GM12878 (cell line): ENCODE measurements at regions not wholly inside any gene's neighbourhood (a gene's known extent, or its start where the extent isn't known, plus 50 kb on each side); places are given as distances from the start of the nearest gene placed in this dataset.

ENCODE experiments used
- ATAC-seq: fragments of 200-7000 bp; cut with Tn5 transposase; 3 replicates; pipeline ENCODE4 v1.9.1; 2020; ENCODE audit warnings: mild to moderate bottlenecking, moderate library complexity
- BruUV-seq: library from RNA; stranded (reverse); fragments of 400-500 nt; replicated peaks from 2 replicates; lab custom pipeline; 2021; lab: Mats Ljungman, UMichigan
- CTCF ChIA-PET: fragments of 300-600 bp; sonication (Branson Sonifier 250); formaldehyde crosslinking; extraction: SDS; loops from one replicate; lab custom pipeline; 2021; ENCODE audit warnings: inconsistent platforms; lab: Yijun Ruan, JAX
- POLR2A ChIA-PET: fragments of 350-600 bp; formaldehyde crosslinking; extraction: SDS; loops from one replicate; lab custom pipeline; 2021; ENCODE audit warnings: inconsistent platforms; lab: Charles Lee
- RAD21 ChIA-PET: fragments of 300-600 bp; sonication (Branson Sonifier 250); formaldehyde crosslinking; loops from one replicate; lab custom pipeline; 2023; ENCODE audit warnings: antibody characterized with exemption; ENCODE audit not compliant: unreplicated experiment; lab: Charles Lee
- SMC1A ChIA-PET: fragments of 300-600 bp; sonication (Branson Sonifier 250); formaldehyde crosslinking; loops from one replicate; lab custom pipeline; 2023; ENCODE audit not compliant: unreplicated experiment, uncharacterized antibody; lab: Charles Lee
- DNase-seq: peaks from one replicate; pipeline ENCODE4 v3.0.0-alpha.2; 2011; ENCODE audit warnings: low read depth, low spot score
- FAIRE-seq: peaks from 3 replicates; lab custom pipeline; 2011; peaks lifted over from hg19 to GRCh38; lab: Jason Lieb, UNC
- H2AFZ ChIP-seq: 2 replicates; pipeline ENCODE4 v1.6.0; 2011; ENCODE audit warnings: low read depth, low read length, control low read depth; ENCODE audit not compliant: control insufficient read depth
- H3K27ac ChIP-seq: 2 replicates; pipeline ENCODE4 v1.5.1; 2011; ENCODE audit warnings: control low read depth; ENCODE audit not compliant: control insufficient read depth, insufficient read depth
- H3K27me3 ChIP-seq, 2 experiments: replicated peaks in 1 of 2; 2 replicates each; pipeline versions ENCODE4 v1.6.0 to v1.6.1; 2011; ENCODE audit warnings: low read length in 1 of 2; ENCODE audit not compliant: control insufficient read depth in 2 of 2, insufficient read depth in 2 of 2
- H3K36me3 ChIP-seq, 2 experiments: 2 replicates each; pipeline ENCODE4 v1.5.1; 2011; ENCODE audit warnings: low read length in 1 of 2; ENCODE audit not compliant: control insufficient read depth in 2 of 2, insufficient read depth in 2 of 2
- H3K4me1 ChIP-seq: 2 replicates; pipeline ENCODE4 v1.6.1; 2011; ENCODE audit warnings: mild to moderate bottlenecking, low read length, moderate library complexity, mixed read lengths; ENCODE audit not compliant: control insufficient read depth, insufficient read depth
- H3K4me2 ChIP-seq: 2 replicates; pipeline ENCODE4 v1.6.0; 2011; ENCODE audit warnings: control low read depth; ENCODE audit not compliant: control insufficient read depth, insufficient read depth
- H3K4me3 ChIP-seq: fragments of 200-600 bp; sonication (generic); 2 replicates; pipeline ENCODE4 v1.5.1; 2016
- H3K79me2 ChIP-seq: 2 replicates; pipeline ENCODE4 v1.6.0; 2011; ENCODE audit warnings: low read length; ENCODE audit not compliant: control insufficient read depth, insufficient read depth
- H3K9ac ChIP-seq: 2 replicates; pipeline ENCODE4 v1.8.0; 2011; ENCODE audit warnings: low read length, control low read depth, mixed read lengths; ENCODE audit not compliant: control insufficient read depth, insufficient read depth
- H3K9me3 ChIP-seq: replicated peaks from 3 replicates; pipeline ENCODE4 v1.5.1; 2011; ENCODE audit warnings: mild to moderate bottlenecking, low read length; ENCODE audit not compliant: control insufficient read depth, insufficient read depth
- H4K20me1 ChIP-seq: 2 replicates; pipeline ENCODE4 v1.6.0; 2011; ENCODE audit not compliant: control insufficient read depth, insufficient read depth
- ATF7 ChIP-seq: fragments of 450-650 bp; IDR thresholded peaks from 2 replicates; pipeline ENCODE4 v1.6.1; 2016; ENCODE audit warnings: low read depth, mild to moderate bottlenecking
- BHLHE40 ChIP-seq, 2 experiments: fragments of 450-650 bp in 1 of 2; IDR thresholded peaks; 2 replicates each; pipeline ENCODE4 v1.6.1; 2011 to 2017; ENCODE audit warnings: low read depth in 2 of 2, borderline replicate concordance in 1 of 2, improper control_type of control experiment in 1 of 2, low read length in 1 of 2, mild to moderate bottlenecking in 1 of 2
- CBX3 ChIP-seq: fragments of 200-600 bp; sonication (generic); IDR thresholded peaks from 2 replicates; pipeline ENCODE4 v1.6.1; 2016; ENCODE audit warnings: low read depth, borderline replicate concordance
- CHD1 ChIP-seq: IDR thresholded peaks from 2 replicates; pipeline ENCODE4 v1.6.1; 2012; ENCODE audit warnings: low read depth, low read length, improper control_type of control experiment
- IKZF2 ChIP-seq, 2 experiments: fragments of 450-650 bp; IDR thresholded peaks; 2 replicates each; pipeline ENCODE4 v1.6.1; 2017; ENCODE audit warnings: mild to moderate bottlenecking in 2 of 2, moderate library complexity in 2 of 2
- JUND ChIP-seq: IDR thresholded peaks from 2 replicates; pipeline ENCODE4 v1.6.1; 2012; ENCODE audit warnings: low read depth, mild to moderate bottlenecking, low read length, improper control_type of control experiment, moderate library complexity
- MTA2 ChIP-seq: fragments of 450-650 bp; IDR thresholded peaks from 2 replicates; pipeline ENCODE4 v1.6.1; 2016; ENCODE audit warnings: low read depth, mild to moderate bottlenecking, moderate library complexity
- MXI1 ChIP-seq: fragments of 150-350 bp; IDR thresholded peaks from 2 replicates; pipeline ENCODE4 v1.6.1; 2011; ENCODE audit warnings: low read depth, mild to moderate bottlenecking, inconsistent platforms, low read length, improper control_type of control experiment
- POLR2AphosphoS2 ChIP-seq: IDR thresholded peaks from 2 replicates; pipeline ENCODE4 v1.6.1; 2011; ENCODE audit warnings: low read depth, mild to moderate bottlenecking, low read length, improper control_type of control experiment, moderate library complexity
- RAD51 ChIP-seq: fragments of 450-650 bp; IDR thresholded peaks from 2 replicates; pipeline ENCODE4 v1.6.1; 2016; ENCODE audit warnings: moderate library complexity, mild to moderate bottlenecking, inconsistent platforms
- STAT1 ChIP-seq: fragments of 450-650 bp; conservative IDR thresholded peaks from 2 replicates; pipeline ENCODE4 v1.6.1; 2014; ENCODE audit warnings: antibody characterized with exemption, mild to moderate bottlenecking
- TCF7 ChIP-seq: IDR thresholded peaks from 2 replicates; pipeline ENCODE4 v1.6.1; 2014; ENCODE audit warnings: antibody characterized with exemption, borderline replicate concordance
- ZNF274 ChIP-seq: IDR thresholded peaks from one replicate; pipeline ENCODE4 v1.8.0; 2011; ENCODE audit not compliant: insufficient read length, insufficient read depth
- ZNF687 ChIP-seq: fragments of 450-650 bp; IDR thresholded peaks from 2 replicates; pipeline ENCODE4 v1.6.1; 2017; ENCODE audit warnings: mild to moderate bottlenecking, moderate library complexity
- WGBS: methylation state at CpG from one replicate; pipeline ENCODE4 v1.1.6; 2016; ENCODE audit warnings: low lambda C conversion rate; ENCODE audit not compliant: insufficient replicate concordance, insufficient coverage; ENCODE audit errors: missing lambda C conversion rate; 5-methylcytosine and 5-hydroxymethylcytosine counted together
- in situ Hi-C: fragments of 300-500 bp; cut with MboI; formaldehyde crosslinking; loops from 9 replicates; pipeline ENCODE4 v1.14.3; 2018; ENCODE audit warnings: mixed read lengths
- intact Hi-C: fragments of 100-400 bp; cut with micrococcal nuclease; formaldehyde crosslinking; loops from one replicate; pipeline ENCODE4 v1.14.2; 2022; ENCODE audit not compliant: unreplicated experiment
- TF ChIP-seq, protein P1 (sequence below): fragments of 450-650 bp; IDR thresholded peaks from 2 replicates; pipeline ENCODE4 v1.6.1; 2016; ENCODE audit warnings: mild to moderate bottlenecking, moderate library complexity, borderline replicate concordance

GRCh38 chr9:12253941-12254340, 439.2 kb upstream of the TYRP1 start (continued):
- TF ChIP-seq, protein P1, sequence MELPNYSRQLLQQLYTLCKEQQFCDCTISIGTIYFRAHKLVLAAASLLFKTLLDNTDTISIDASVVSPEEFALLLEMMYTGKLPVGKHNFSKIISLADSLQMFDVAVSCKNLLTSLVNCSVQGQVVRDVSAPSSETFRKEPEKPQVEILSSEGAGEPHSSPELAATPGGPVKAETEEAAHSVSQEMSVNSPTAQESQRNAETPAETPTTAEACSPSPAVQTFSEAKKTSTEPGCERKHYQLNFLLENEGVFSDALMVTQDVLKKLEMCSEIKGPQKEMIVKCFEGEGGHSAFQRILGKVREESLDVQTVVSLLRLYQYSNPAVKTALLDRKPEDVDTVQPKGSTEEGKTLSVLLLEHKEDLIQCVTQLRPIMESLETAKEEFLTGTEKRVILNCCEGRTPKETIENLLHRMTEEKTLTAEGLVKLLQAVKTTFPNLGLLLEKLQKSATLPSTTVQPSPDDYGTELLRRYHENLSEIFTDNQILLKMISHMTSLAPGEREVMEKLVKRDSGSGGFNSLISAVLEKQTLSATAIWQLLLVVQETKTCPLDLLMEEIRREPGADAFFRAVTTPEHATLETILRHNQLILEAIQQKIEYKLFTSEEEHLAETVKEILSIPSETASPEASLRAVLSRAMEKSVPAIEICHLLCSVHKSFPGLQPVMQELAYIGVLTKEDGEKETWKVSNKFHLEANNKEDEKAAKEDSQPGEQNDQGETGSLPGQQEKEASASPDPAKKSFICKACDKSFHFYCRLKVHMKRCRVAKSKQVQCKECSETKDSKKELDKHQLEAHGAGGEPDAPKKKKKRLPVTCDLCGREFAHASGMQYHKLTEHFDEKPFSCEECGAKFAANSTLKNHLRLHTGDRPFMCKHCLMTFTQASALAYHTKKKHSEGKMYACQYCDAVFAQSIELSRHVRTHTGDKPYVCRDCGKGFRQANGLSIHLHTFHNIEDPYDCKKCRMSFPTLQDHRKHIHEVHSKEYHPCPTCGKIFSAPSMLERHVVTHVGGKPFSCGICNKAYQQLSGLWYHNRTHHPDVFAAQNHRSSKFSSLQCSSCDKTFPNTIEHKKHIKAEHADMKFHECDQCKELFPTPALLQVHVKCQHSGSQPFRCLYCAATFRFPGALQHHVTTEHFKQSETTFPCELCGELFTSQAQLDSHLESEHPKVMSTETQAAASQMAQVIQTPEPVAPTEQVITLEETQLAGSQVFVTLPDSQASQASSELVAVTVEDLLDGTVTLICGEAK, result no peak
- TF ChIP-seq BHLHE40 (IDR thresholded peaks at IDR 0.05; ENCODE audit: borderline replicate concordance in 1 of 2, low read depth in 2 of 2, low read length in 1 of 2) (no peak), MTA2 (no peak), CBX3 (no peak)

DNA sequence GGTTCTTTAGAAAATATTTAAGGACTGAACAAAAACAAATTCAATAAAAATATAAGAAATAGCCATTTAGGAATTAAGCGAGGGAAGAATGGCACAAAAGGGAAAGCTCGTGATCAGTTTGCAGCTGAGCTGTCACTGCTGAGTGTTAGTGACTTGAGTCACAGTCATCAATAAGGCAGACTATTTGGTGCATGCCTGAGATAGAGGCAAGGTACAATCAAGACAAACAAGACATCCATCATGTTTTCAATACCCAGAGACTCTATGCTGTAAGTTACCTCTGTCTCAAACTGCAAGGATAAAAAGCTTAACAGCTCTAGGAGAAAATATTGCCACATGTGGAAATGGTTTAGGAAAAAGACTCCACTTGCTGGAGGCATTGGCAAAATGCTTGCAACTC, 426.4 kb upstream of the TYRP1 start:
- in situ Hi-C loops, result no loop called here
- CTCF ChIA-PET, result no interaction called here

More for the DNA sequence above, 426.4 kb upstream of the TYRP1 start:
- ATAC-seq, result no peak
- Histone ChIP-seq H3K36me3 (no peaks in the 10 kb centered on the region), H3K9ac (no peak overlapping the region), H3K4me3 (no peak overlapping the region), H3K9me3 (no peaks in the 10 kb centered on the region), H3K4me2 (no peak overlapping the region), H2AFZ (no peak overlapping the region), H3K4me1 (no peaks in the 10 kb centered on the region), H3K27ac (no peak overlapping the region), H3K79me2 (no peaks in the 10 kb centered on the region)
- BruUV-seq, result no TSS peak
- POLR2A ChIA-PET, result no interaction called here
- intact Hi-C loops, result no loop called here
- SMC1A ChIA-PET, result no interaction called here
- WGBS, result 16% methylated on average over 2 of the region's 2 CpGs
- no peak for DNase-seq
- no peak for FAIRE-seq
- TF ChIP-seq CBX3 (no peak), JUND (no peak), STAT1 (no peak), ZNF687 (no peak), MXI1 (no peak), ATF7 (no peak), TCF7 (no peak), IKZF2 (IDR thresholded peaks at IDR 0.05) (no peak), CHD1 (no peak), RAD51 (no peak), POLR2AphosphoS2 (no peak), ZNF274 (no peak)
- TF ChIP-seq, all 136 proteins: peak for 0
- RAD21 ChIA-PET, result no interaction called here
- Histone ChIP-seq H3K27me3 (no peaks in the 10 kb centered on the region), H4K20me1 (no peaks in the 10 kb centered on the region)
